GM18909 (cell line): ENCODE measurements at regions not wholly inside any gene's neighbourhood (a gene's known extent, or its start where the extent isn't known, plus 50 kb on each side); places are given as distances from the start of the nearest gene placed in this dataset.

Source experiments
- ATAC-seq: cut with Tn5 transposase; IDR thresholded peaks from one replicate; pipeline ENCODE4 v1.9.1; 2021; ENCODE audit warnings: mild to moderate bottlenecking; ENCODE audit not compliant: unreplicated experiment, poor library complexity

DNA sequence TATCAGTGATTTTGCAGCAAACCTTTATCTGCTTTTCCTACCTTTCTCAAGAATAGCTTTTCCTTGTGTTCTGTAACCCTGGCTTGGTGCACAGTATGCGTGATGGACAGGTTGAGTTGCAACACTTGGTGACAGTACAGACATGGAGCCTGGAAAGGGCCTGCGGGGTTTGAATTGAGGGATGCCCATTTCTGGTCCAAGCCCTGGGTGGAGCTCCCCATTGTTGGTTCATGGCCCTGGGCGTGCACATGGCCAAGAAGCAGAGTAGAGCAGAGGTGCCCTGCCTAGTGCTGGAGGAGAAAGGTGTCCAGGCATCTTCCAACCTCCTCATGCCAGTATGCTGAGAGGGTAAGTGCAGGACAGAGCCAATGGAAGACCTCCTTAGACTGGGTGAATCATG lies 106.6 kb upstream of the MKLN1 start:
- ATAC-seq: no peak

DNA sequence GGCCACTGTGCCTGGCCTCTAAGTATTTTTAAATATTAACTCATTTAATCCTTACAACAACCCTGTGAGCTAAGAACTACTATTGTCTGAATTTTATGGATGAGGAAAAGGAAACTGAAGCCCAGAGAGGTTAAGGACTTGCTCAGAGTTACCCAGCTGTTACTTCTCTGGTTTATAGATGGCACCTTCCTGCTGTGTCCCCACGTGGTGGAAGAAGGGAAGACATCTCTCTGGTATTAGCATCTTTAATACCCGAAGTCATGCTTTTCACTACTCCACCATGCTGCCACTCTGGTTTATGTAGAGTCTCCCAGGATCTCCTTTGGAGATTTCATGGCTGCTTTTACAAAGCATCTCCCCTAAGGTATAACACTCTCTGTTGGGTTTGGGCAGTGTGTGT lies 105.5 kb upstream of the MKLN1 start:
- ATAC-seq: no peak

DNA sequence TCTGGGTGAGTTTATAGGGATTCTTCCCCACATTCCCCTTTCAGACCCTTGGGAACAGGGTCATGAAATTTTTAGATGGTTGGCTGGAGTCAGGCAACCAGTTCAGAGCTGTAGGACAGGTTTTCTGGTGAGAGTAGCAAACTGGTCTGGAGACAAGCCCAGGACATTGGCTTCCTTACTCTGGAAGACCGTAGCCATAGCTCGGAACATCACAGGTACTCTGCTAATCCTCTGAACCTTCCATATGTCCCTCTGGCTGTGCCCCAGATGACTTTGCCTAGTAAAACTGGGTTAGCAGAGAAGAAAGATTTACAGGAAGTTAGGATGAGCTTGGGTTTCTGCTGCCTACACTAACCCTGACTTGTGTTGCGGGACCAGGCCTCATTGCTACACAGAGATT lies 104.5 kb upstream of the MKLN1 start:
- ATAC-seq: no peak

GRCh38 chr7:131224996-131225395 lies 102.7 kb upstream of the MKLN1 start:
- ATAC-seq: no peak

- ATAC-seq: peak; percentile 56
Observed at GRCh38 chr7:131225619-131226513, 101.8 kb upstream of the MKLN1 start.

- no peak for ATAC-seq
Observed at GRCh38 chr7:131226514-131226865, 101.2 kb upstream of the MKLN1 start.

DNA sequence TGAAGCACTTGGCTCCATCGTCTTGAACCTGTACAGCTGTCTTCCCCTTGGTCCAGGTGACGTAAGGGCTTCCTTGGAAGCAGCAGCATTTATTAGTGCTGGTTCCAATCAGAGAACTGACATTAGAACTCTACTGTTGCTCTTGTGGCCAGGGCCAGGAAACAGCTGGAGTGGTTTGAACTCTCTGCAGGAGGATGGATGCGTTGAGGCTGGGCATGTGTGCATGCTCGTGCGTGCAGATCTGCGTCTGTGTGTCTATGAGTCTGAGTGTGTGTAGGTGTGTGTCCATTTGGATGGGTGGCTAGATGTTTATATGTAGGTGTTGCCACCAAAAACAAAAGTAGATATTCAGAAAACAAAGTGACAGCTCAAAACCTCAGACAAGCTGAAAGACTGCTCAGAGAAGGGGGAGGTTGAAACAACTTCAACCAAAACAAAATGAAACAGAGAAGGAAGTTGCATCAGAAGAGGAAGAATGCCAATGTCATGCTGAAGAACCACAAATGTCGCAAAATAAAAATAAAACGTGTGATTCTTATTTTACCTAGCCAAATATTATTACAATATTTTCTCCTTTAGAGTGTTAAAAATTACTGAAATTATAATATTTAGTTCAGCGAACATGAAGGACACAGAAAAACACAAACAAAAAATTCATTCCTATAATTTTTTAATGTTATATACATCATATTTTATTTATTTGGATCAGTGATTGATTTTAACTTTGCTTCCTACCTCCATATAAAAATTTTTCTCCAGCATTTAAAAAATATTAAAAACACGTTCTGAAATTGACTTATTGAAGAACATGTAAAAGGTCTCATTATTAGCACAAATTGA lies 96.1 kb upstream of the MKLN1 start:
- ATAC-seq: peak; percentile 79

DNA sequence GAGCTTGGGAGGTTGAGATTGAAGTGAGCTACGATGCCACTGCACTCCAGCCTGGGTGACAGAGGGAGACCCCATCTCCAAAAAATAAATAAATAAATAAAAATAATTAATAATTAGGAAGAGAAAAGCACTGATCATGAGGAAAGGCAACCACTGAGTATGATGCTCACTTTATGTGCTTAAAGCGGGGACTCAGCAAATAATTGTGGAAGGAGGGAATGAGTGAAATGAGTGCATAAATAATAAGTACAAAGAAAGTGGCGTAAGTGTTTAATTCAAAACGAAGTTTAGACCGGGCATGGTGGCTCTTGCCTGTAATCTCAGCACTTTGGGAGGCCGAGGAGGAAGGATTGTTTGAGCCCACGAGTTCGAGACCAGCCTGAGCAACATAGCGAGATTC lies 94.9 kb upstream of the MKLN1 start:
- no peak for ATAC-seq

GRCh38 chr7:131233193-131233592 lies 94.5 kb upstream of the MKLN1 start:
- no peak for ATAC-seq

DNA sequence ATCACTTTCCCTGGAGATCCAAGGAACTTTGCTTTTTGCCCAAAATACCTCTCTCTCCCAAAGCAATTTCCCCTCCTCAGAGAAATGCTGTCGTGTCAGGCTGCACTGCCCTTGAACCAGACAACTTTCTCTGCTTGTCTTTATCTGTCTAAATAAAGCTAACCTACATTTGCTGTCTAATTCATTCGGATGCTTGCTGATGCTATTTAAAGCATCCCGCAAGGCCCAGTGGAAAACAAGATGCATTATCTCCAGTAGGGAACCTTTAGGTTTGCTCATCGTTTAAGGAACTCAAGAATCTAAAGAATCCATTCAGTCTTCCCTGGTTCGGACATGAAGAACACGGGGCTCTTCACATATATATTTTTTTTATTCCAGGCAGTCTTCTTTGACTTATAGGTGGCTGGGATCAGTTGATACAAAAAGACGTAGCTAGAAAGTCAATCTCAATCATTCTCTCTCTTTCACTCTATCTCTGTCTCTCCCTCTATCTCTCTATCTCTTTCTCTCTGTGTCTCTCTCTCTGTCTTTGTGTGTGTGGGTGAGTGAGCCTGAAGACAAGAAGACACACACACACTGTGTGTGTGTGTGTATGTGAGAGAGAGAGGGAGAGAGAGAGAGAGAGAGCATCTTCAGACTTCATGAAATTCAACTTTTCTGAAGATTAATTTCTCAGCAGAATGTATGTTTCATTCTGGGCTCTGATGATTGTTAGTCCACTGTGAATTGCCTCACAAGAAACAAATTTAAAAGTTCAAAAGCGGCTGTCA lies 92.8 kb upstream of the MKLN1 start:
- no peak for ATAC-seq

GRCh38 chr7:131235489-131236317 lies 92.0 kb upstream of the MKLN1 start:
- ATAC-seq: no peak

GRCh38 chr7:131236318-131236672 lies 91.4 kb upstream of the MKLN1 start:
- no peak for ATAC-seq

DNA sequence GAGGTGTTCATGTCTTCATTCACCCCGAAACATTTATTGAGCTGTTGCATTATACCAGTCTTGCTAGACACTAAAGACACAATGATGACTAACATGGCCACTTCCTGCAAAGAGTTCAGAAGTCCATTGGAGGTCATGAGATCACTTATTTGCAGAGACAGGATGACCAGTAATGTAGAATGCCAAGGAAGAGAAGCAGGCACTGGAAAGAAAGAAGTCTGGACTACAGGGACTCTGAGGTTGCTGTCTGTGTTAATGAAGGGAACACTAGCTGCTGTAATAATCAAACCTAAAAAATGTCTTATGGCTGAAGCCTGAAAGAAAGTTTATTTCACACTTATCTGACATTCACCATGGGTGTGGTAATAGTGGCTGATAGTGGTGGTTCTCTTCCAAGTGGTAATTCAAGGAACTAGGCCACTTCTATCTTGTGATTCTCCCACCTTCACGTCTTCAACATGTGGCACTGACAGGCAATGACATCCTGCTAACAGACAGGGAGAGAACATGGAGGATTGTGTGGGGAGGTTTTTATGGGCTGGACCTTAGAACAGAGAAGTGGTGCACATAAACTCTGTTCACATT lies 89.2 kb upstream of the MKLN1 start:
- ATAC-seq: no peak

DNA sequence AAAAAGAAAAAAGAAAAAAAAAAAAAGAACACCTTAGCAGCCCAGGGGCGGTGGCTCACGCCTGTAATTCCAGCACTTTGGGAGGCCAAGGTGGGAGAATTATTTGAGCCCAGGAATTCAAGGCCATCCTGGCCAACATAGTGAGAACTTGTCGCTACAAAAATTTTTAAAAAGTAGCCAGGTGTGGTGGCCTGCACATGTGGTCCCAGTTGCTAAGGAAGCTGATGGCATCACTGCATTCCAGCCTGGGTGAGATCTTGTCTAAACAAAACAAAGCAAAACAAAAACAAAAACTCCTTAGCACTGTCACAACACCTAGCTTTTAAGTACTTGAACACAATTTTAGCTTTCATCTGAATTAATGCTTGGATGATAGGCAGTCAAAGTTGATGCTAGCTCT lies 86.3 kb upstream of the MKLN1 start:
- ATAC-seq: no peak

DNA sequence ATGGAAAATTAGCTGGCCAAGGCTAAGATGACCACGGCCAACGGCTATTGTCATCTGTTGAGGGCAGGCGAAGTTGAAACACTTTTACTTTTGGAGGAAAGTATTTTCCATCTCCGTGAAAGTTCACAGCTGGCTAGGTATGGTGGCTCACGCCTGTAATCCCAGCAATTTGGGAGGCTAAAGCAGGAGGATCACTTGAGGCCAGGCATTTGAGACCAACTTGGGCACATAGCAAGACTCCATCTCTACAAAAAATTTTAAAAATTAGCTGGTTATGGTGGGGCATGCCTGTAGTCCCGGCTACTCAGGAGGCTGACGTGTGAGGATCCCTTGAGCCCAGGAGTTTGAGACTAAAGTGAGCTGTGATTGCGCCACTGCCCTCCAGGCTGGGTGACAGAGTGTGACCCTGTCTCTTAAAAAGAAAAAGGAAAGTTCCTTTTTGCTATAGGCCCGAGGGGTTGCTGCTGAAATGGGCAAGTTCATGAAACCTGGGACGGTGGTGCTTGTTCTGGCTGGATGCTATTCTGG lies 85.5 kb upstream of the MKLN1 start:
- ATAC-seq: no peak

GRCh38 chr7:131244259-131244852 lies 83.3 kb upstream of the MKLN1 start:
- ATAC-seq: no peak

GRCh38 chr7:131249003-131249402 lies 78.7 kb upstream of the MKLN1 start:
- ATAC-seq: no peak

DNA sequence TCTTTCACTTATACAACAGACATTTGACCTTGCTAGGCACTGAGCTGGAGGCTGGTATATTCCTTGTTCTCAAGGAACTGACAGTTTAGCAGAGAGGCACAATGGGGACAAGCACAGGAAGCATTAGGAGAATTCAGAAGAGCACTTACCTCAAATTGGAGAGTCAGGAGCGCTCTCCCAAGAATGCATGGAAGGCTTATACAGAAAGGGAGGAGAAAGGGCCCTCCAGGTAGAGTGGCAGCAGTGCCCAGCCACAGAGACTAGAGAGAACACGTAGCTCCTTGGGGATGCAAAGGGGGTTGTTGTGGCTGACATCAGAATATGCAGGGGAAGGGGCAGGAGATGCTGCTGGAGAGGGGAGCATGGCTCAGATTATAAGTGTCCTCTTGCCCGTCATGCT lies 78.2 kb upstream of the MKLN1 start:
- ATAC-seq: no peak

GRCh38 chr7:131250331-131250730 lies 77.3 kb upstream of the MKLN1 start:
- no peak for ATAC-seq
